CD8-positive, alpha-beta memory T cell (primary cell): ENCODE measurements at regions not wholly inside any gene's neighbourhood (a gene's known extent, or its start where the extent isn't known, plus 50 kb on each side); places are given as distances from the start of the nearest gene placed in this dataset.

ENCODE experiments used
- CTCF ChIA-PET: fragments of 350-600 bp; sonication (Branson Sonifier 250); formaldehyde crosslinking; loops from one replicate; lab custom pipeline; 2021; ENCODE audit warnings: antibody characterized with exemption; lab: Charles Lee
- POLR2A ChIA-PET: fragments of 350-600 bp; sonication (Branson Sonifier 250); formaldehyde crosslinking; loops from one replicate; lab custom pipeline; 2021; ENCODE audit warnings: antibody characterized with exemption; lab: Charles Lee
- DNase-seq, 5 donors: peaks; one replicate each; pipeline versions ENCODE4 v3.0.0 to v3.0.0-alpha.2; 2020 to 2022; ENCODE audit warnings: mixed read lengths in 1 of 5
- H3K27ac ChIP-seq: one replicate; pipeline ENCODE4 v1.7.0; 2013; ENCODE audit warnings: low read depth, mild to moderate bottlenecking, low read length, moderate library complexity
- H3K27me3 ChIP-seq: 2 replicates; pipeline ENCODE4 v1.7.0; 2013; ENCODE audit warnings: low read length, mild to moderate bottlenecking; ENCODE audit not compliant: insufficient read depth, poor library complexity, severe bottlenecking
- H3K36me3 ChIP-seq: 2 replicates; pipeline ENCODE4 v1.7.0; 2013; ENCODE audit warnings: mild to moderate bottlenecking, low read length, moderate library complexity; ENCODE audit not compliant: insufficient read depth
- H3K4me1 ChIP-seq: 2 replicates; pipeline ENCODE4 v1.7.0; 2013; ENCODE audit warnings: mild to moderate bottlenecking, low read length, moderate library complexity; ENCODE audit not compliant: insufficient read depth
- H3K4me3 ChIP-seq: 2 replicates; pipeline ENCODE4 v1.7.0; 2013; ENCODE audit warnings: mild to moderate bottlenecking, low read length
- H3K9me3 ChIP-seq: 2 replicates; pipeline ENCODE4 v1.7.0; 2013; ENCODE audit warnings: mild to moderate bottlenecking, low read length
- H3K27ac Mint-ChIP-seq, 8 donors: one replicate each; pipeline ENCODE4 v1.8.0; 2020 to 2021; ENCODE audit warnings: mixed read lengths in 8 of 8, mild to moderate bottlenecking in 6 of 8, inconsistent platforms in 3 of 8, moderate library complexity in 3 of 8
- H3K27me3 Mint-ChIP-seq, 2 donors: one replicate each; pipeline ENCODE4 v1.8.0; 2020 to 2021; ENCODE audit warnings: mixed read lengths in 2 of 2, mild to moderate bottlenecking in 1 of 2, moderate library complexity in 1 of 2
- H3K36me3 Mint-ChIP-seq, 3 donors: one replicate each; pipeline ENCODE4 v1.8.0; 2020 to 2021; ENCODE audit warnings: mixed read lengths in 3 of 3, inconsistent platforms in 1 of 3, mild to moderate bottlenecking in 1 of 3
- H3K4me1 Mint-ChIP-seq, 3 donors: one replicate each; pipeline ENCODE4 v1.8.0; 2020 to 2021; ENCODE audit warnings: mixed read lengths in 3 of 3, inconsistent platforms in 1 of 3, mild to moderate bottlenecking in 1 of 3
- H3K4me3 Mint-ChIP-seq, 7 donors: one replicate each; pipeline ENCODE4 v1.8.0; 2020 to 2021; ENCODE audit warnings: mixed read lengths in 7 of 7, mild to moderate bottlenecking in 6 of 7, moderate library complexity in 4 of 7, inconsistent platforms in 2 of 7
- H3K9me3 Mint-ChIP-seq, 5 donors: one replicate each; pipeline ENCODE4 v1.8.0; 2020 to 2022; ENCODE audit warnings: mixed read lengths in 5 of 5, mild to moderate bottlenecking in 3 of 5, moderate library complexity in 2 of 5, inconsistent platforms in 1 of 5

DNA sequence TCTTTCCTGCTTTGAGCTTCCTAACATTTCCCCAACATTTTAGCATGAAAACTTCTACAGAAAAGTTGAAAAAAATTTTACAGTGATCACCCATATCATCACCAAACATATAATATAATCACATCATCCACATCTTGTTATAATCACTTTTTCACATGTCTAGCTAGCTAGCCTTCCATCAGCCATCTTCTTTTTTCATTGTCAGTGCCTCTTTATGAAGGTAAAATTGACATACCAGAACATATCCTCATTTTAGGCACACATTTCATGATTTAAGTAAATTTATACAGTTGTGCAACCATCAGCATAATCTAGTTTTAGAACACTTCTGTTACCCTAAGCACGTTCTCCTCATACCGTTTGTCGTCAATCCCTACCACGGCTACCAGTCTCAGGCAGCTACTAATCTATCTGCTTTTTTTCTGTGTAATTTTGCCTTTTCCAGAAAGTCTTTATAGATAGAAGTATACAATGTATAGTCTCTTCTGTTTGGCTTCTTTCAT is 73.7 kb downstream of the VEGFA start:
- Mint-ChIP-seq H3K9me3 (no peaks in the 10 kb centered on the region), H3K4me1 (no peaks in the 10 kb centered on the region), H3K36me3 (peaks cover 0 to 1% (median 0%) of the 10 kb centered on the region in 3 donors), H3K27ac (no peak overlapping the region), H3K4me3 (no peak overlapping the region), H3K27me3 (peaks cover 3 to 5% of the 10 kb centered on the region in 2 donors)
- no peak overlapping the region for H3K27ac ChIP-seq
- H3K4me3 ChIP-seq = no peak overlapping the region
- no peaks in the 10 kb centered on the region for H3K4me1 ChIP-seq
- ChIA-PET CTCF (no interaction called here), POLR2A (no interaction called here)
- no peaks in the 10 kb centered on the region for H3K9me3 ChIP-seq
- no peak for DNase-seq
- H3K27me3 ChIP-seq = no peaks in the 10 kb centered on the region
- no peaks in the 10 kb centered on the region for H3K36me3 ChIP-seq

DNA sequence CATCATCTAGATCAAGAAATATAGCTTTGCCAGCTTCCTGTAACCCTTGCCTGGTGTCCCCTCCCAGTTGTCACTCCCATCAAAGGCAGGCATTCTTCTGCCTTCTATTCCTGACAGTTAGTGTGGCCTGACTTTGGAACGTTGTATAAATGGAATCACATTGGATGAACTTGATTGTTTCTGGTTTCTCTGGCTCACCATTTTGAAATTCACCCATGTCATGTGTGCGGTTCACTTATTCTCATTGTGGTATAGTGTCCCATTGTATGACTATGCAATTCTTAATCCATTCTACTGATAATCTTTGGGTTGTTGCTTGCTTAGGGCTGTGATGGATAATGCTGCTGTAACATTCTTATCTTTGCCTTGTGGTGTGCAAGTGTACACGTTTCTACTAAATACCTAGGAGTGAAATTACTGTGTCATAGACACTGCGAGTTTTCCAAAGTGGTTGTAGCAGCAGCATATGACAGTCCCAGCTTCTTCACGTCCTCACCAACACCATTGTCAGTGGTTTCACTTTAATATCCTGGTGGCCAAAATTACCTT is 73.2 kb downstream of the VEGFA start:
- Histone ChIP-seq H3K4me3 (no peak overlapping the region), H3K4me1 (no peaks in the 10 kb centered on the region), H3K27me3 (no peaks in the 10 kb centered on the region), H3K27ac (no peak overlapping the region), H3K9me3 (no peaks in the 10 kb centered on the region), H3K36me3 (no peaks in the 10 kb centered on the region)
- no peak overlapping the region for H3K4me3 Mint-ChIP-seq
- H3K36me3 Mint-ChIP-seq = peaks cover 0 to 1% (median 0%) of the 10 kb centered on the region in 3 donors
- POLR2A ChIA-PET = no interaction called here
- no peak for DNase-seq
- H3K4me1 Mint-ChIP-seq = no peaks in the 10 kb centered on the region
- H3K27ac Mint-ChIP-seq = no peak overlapping the region
- peaks cover 3 to 5% of the 10 kb centered on the region in 2 donors for H3K27me3 Mint-ChIP-seq
- no peaks in the 10 kb centered on the region for H3K9me3 Mint-ChIP-seq
- CTCF ChIA-PET = no interaction called here

DNA sequence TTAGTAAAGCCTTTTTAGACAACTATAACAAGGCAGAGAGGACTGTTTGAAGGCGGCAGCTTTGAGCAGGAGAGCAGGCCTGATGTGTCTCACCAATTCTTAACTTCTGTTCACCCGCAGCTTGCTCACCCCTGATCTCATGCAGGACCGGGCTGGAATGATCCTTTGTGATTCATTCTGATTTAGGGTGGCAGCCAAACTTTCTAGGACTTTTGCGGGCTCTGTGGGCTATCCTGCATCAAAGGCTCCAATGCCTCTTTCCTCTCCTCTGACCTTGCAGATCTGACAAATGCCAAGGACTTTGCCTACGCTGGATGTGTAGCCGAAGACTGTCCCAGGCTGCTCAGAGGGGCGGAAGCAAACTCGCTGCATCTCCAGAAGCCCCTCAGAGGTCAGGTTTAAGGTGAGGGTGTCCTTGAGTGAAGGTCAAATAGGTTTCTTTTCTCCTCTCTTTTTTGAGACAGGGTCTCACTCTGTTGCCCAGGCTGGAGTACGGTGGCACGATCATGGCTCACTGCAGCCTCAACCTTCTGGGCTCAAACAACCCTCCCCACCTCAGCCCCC is 72.3 kb downstream of the VEGFA start:
- H3K27ac Mint-ChIP-seq = peak overlapping the region in 1 of 8 donors; percentile 7

DNA sequence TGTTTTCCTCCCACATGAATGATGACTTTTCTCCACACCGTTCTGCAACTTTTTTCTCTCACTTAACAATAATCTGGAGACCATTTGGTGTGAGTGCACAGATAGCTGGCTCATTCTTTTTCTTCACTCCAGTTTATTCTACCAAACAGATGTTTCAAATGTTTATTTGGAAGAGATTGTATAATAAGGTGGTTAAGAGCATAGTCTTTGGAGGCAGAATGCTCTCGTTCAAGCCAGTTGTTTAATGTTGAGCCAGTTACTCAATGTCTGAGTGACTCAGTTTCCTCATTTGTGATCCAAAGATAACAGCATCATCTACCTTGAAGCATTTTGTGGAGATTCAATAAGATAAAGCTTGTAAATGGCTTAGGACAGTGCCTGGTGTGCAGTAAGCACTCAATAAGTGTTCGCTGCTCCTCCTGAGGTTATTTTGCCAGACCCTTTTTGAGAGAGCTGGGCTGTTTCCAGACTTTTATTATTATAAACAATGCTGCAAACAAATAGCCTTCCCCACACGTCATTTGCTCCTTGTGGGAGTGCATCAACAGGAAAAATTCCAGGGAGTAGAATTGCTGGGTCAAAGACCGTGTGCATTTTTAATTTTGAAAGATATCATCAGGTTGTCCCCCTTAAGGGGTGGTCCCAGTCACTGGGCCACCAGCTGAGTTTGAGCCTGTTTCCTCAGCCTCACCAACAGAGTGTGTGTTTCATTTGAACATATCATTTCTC is 70.6 kb downstream of the VEGFA start:
- POLR2A ChIA-PET = no interaction called here
- Histone ChIP-seq H3K4me1 (no peaks in the 10 kb centered on the region), H3K4me3 (no peak overlapping the region), H3K27ac (no peak overlapping the region), H3K36me3 (no peaks in the 10 kb centered on the region), H3K27me3 (no peaks in the 10 kb centered on the region), H3K9me3 (no peaks in the 10 kb centered on the region)
- Mint-ChIP-seq H3K9me3 (no peaks in the 10 kb centered on the region), H3K4me3 (no peak overlapping the region), H3K4me1 (no peaks in the 10 kb centered on the region), H3K27me3 (peaks cover 0 to 6% of the 10 kb centered on the region in 2 donors), H3K36me3 (peaks cover 0 to 1% (median 0%) of the 10 kb centered on the region in 3 donors), H3K27ac (no peak overlapping the region)
- CTCF ChIA-PET = no interaction called here
- DNase-seq = no peak

More for the DNA sequence above, 72.3 kb downstream of the VEGFA start:
- no peaks in the 10 kb centered on the region for H3K9me3 Mint-ChIP-seq
- Histone ChIP-seq H3K4me1 (no peaks in the 10 kb centered on the region), H3K4me3 (no peak overlapping the region), H3K9me3 (no peaks in the 10 kb centered on the region), H3K27me3 (no peaks in the 10 kb centered on the region), H3K36me3 (no peaks in the 10 kb centered on the region), H3K27ac (no peak overlapping the region)
- no peak for DNase-seq
- H3K27me3 Mint-ChIP-seq = peaks cover 0 to 5% of the 10 kb centered on the region in 2 donors
- peaks cover 0 to 1% (median 0%) of the 10 kb centered on the region in 3 donors for H3K36me3 Mint-ChIP-seq
- ChIA-PET POLR2A (no interaction called here), CTCF (no interaction called here)
- no peak overlapping the region for H3K4me3 Mint-ChIP-seq
- H3K4me1 Mint-ChIP-seq = no peaks in the 10 kb centered on the region

DNA sequence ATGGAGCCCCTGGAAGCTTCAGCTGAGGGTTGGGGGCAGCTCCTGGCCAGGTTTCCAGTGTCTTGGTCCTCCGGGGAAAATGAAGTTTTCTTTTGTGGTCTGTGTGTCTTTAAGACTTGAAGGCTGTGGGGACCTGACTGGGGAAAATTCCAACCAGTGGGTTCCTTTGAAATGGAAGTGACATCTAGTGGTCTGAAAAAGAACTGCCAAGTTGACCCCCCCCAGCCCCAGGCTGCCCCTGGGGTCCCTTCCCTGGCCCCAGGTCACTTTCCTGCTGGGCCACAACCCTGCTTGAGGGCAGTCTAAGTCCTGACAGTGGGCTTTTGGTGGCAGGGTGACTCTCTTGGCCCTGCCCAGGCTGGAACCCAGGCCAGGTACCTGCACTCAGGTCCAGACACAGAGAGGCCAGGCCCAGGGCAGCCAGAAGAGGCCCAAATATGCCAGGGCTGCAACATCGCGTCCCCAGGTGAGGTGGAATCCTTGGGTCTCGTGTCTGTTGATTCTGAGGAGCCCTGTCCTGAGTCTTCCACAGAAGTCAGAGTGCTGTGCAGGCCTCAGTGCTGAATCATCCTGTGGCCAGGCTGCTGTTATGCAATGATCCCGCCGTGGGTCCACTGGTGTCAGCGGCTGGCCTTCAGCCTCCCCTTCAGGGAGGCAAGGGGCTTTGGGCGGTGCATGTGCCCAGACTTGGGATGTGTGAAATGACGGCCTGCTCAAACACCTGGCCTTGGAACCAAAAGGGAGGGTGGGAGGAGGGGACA is 68.4 kb downstream of the VEGFA start:
- Mint-ChIP-seq H3K36me3 (no peaks in the 10 kb centered on the region), H3K9me3 (no peaks in the 10 kb centered on the region), H3K27me3 (peaks cover 0 to 4% of the 10 kb centered on the region in 2 donors), H3K4me1 (no peaks in the 10 kb centered on the region), H3K4me3 (no peak overlapping the region), H3K27ac (no peak overlapping the region)
- no peak overlapping the region for H3K4me3 ChIP-seq
- no peaks in the 10 kb centered on the region for H3K4me1 ChIP-seq
- CTCF ChIA-PET = no interaction called here
- no peaks in the 10 kb centered on the region for H3K36me3 ChIP-seq
- no peaks in the 10 kb centered on the region for H3K27me3 ChIP-seq
- DNase-seq = peak in 1 of 5 donors; percentile 22
- POLR2A ChIA-PET = no interaction called here
- peak overlapping the region; percentile 38 for H3K27ac ChIP-seq
- H3K9me3 ChIP-seq = no peaks in the 10 kb centered on the region

DNA sequence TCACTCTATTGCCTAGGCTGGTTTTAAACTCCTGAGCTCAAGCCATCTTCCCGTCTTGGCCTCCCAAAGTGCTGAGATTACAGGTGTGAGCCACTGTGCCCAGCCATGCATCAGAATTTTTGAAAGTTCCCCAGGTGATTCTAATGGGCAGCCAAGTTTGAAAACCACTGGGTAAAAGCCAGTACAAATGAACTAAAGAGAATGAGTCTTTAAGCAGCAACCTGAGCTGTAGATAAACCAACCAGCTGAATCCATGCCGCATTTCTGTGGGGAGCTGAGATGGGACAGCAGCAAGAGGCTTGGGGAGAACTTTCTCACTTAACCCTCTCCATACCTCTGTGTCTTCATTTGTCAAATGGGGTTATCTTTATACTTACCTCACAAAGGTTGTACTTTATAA is 67.5 kb downstream of the VEGFA start:
- Mint-ChIP-seq H3K9me3 (no peaks in the 10 kb centered on the region), H3K36me3 (no peaks in the 10 kb centered on the region), H3K27me3 (peaks cover 0 to 4% of the 10 kb centered on the region in 2 donors), H3K4me1 (no peaks in the 10 kb centered on the region), H3K4me3 (no peak overlapping the region), H3K27ac (no peak overlapping the region)
- ChIA-PET CTCF (no interaction called here), POLR2A (no interaction called here)
- Histone ChIP-seq H3K4me3 (no peak overlapping the region), H3K36me3 (no peaks in the 10 kb centered on the region), H3K27ac (no peak overlapping the region), H3K9me3 (no peaks in the 10 kb centered on the region), H3K4me1 (no peaks in the 10 kb centered on the region), H3K27me3 (no peaks in the 10 kb centered on the region)
- DNase-seq = no peak

DNA sequence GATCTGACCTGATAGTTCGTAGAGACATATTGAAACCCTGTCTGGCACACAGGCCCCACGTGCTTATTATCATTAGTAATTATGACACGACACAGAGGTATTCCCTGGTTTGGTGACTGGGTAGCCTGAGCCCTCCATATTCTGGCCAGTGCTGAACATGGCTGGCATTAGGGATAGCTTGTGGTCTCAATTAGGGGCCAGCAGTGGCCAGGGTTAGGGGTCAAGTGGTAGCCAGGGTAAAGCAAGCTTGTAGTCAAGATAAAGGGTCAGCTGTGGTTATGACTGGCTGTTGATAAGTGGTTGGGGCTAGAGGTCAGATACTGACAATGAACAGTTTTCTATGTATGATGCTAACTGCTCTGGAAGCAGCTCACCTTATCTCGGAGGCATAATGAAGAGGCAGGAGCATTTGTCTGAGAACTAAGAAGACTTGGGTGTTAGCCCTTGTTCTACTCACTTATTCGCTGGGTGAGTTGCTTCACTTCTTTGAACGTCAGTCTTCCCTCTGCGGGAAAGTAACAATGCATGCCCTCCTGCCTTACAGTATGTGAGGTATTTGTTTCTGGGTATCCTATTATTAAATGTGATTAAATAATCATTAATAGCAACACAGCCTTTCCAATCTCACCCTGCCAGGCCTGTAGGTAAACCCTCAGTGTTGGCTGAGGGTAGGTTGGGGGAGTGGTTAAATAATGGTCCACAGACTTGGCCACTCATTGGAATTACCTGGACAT is 66.7 kb downstream of the VEGFA start:
- no peak overlapping the region for H3K27ac Mint-ChIP-seq
- peaks cover 0 to 4% of the 10 kb centered on the region in 2 donors for H3K27me3 Mint-ChIP-seq
- POLR2A ChIA-PET = no interaction called here
- H3K36me3 Mint-ChIP-seq = no peaks in the 10 kb centered on the region
- H3K4me3 ChIP-seq = no peak overlapping the region
- CTCF ChIA-PET = no interaction called here
- no peaks in the 10 kb centered on the region for H3K27me3 ChIP-seq
- H3K36me3 ChIP-seq = no peaks in the 10 kb centered on the region
- H3K4me3 Mint-ChIP-seq = no peak overlapping the region
- no peaks in the 10 kb centered on the region for H3K4me1 Mint-ChIP-seq
- H3K9me3 ChIP-seq = no peaks in the 10 kb centered on the region
- peak in 1 of 5 donors; percentile 29 for DNase-seq
- no peak overlapping the region for H3K27ac ChIP-seq
- H3K9me3 Mint-ChIP-seq = no peaks in the 10 kb centered on the region
- H3K4me1 ChIP-seq = no peaks in the 10 kb centered on the region
